ENCODE measurements at regions not wholly inside any gene's neighbourhood (a gene's known extent, or its start where the extent isn't known, plus 50 kb on each side); places are given as distances from the start of the nearest gene placed in this dataset.

- CTCF ChIA-PET (ENCODE audit: low intra/inter-chr PET ratio, low total read pairs): no interaction called here
Observed at GRCh38 chr11:104645261-104646222, 252.7 kb downstream of the CASP12 start.

GRCh38 chr11:104637662-104638170, 260.5 kb downstream of the CASP12 start:
- Histone ChIP-seq H3K27me3 (ENCODE audit: control insufficient read depth in 1 of 2, insufficient read depth in 2 of 2, low read length in 2 of 2) (no peaks in the 10 kb centered on the region), H3K9ac (ENCODE audit: insufficient read depth, low read depth, low read length) (no peak overlapping the region), H2AFZ (ENCODE audit: low read length) (no peak overlapping the region), H3K4me2 (ENCODE audit: low read depth, low read length) (no peak overlapping the region), H3K9me3 (ENCODE audit: low read length) (no peaks in the 10 kb centered on the region), H3K4me1 (ENCODE audit: insufficient read depth, low read length) (no peaks in the 10 kb centered on the region), H3K4me3 (replicated peaks in 1 of 3; ENCODE audit: insufficient read depth in 1 of 3, low read depth in 2 of 3, low read length in 3 of 3) (no peak overlapping the region), H3K27ac (ENCODE audit: extremely low read length, insufficient read depth, low read length) (no peak overlapping the region), H3K79me2 (ENCODE audit: insufficient read depth, low read length) (no peaks in the 10 kb centered on the region), H4K20me1 (ENCODE audit: insufficient read depth, low read length) (no peaks in the 10 kb centered on the region), H3K36me3 (replicated peaks in 1 of 2; ENCODE audit: control insufficient read depth in 1 of 2, insufficient read depth in 2 of 2, low read length in 2 of 2) (no peaks in the 10 kb centered on the region)
- WGBS (ENCODE audit: low lambda C conversion rate): 4% methylated on average over 2 of the region's 2 CpGs
- BruUV-seq (replicated peaks): no TSS peak
- DNase-seq (ENCODE audit: low spot score): no peak
- no peak for ATAC-seq
- in situ Hi-C loops (cut with HindIII; ENCODE audit: extremely low pct_ligation_motif_present, low pct_unique_long_range_greater_than_20kb) (no loop called here), intact Hi-C loops (cut with micrococcal nuclease; ENCODE audit: unreplicated experiment) (no loop called here)
- TF ChIP-seq TOPORS (CRISPR knock-in tag; IDR thresholded peaks at IDR 0.05) (no peak), KAT7 (CRISPR knock-in tag; IDR thresholded peaks at IDR 0.05; ENCODE audit: borderline replicate concordance) (no peak), GPBP1L1 (CRISPR knock-in tag; IDR thresholded peaks at IDR 0.05) (no peak), TSC22D2 (CRISPR knock-in tag; IDR thresholded peaks at IDR 0.05; ENCODE audit: borderline replicate concordance) (no peak), SIX4 (CRISPR knock-in tag; IDR thresholded peaks at IDR 0.05) (no peak), SIN3B (IDR thresholded peaks at IDR 0.05; ENCODE audit: low read length) (no peak), ATF7 (IDR thresholded peaks at IDR 0.05) (peak; percentile 83), ATF7 (CRISPR knock-in tag; IDR thresholded peaks at IDR 0.05) (no peak), KLF13 (CRISPR knock-in tag; IDR thresholded peaks at IDR 0.05) (no peak)
- POLR2A ChIA-PET: no interaction called here
- FAIRE-seq: no peak
- CTCF ChIA-PET (ENCODE audit: low intra/inter-chr PET ratio, low total read pairs): no interaction called here

More at GRCh38 chr11:104645261-104646222, 252.7 kb downstream of the CASP12 start:
- Histone ChIP-seq H3K4me3 (replicated peaks in 1 of 3; ENCODE audit: insufficient read depth in 1 of 3, low read depth in 2 of 3, low read length in 3 of 3) (no peak overlapping the region), H4K20me1 (ENCODE audit: insufficient read depth, low read length) (no peaks in the 10 kb centered on the region), H3K27ac (ENCODE audit: extremely low read length, insufficient read depth, low read length) (no peak overlapping the region), H3K27me3 (ENCODE audit: control insufficient read depth in 1 of 2, insufficient read depth in 2 of 2, low read length in 2 of 2) (no peaks in the 10 kb centered on the region), H3K4me1 (ENCODE audit: insufficient read depth, low read length) (no peaks in the 10 kb centered on the region), H2AFZ (ENCODE audit: low read length) (no peak overlapping the region), H3K9ac (ENCODE audit: insufficient read depth, low read depth, low read length) (no peak overlapping the region), H3K36me3 (replicated peaks in 1 of 2; ENCODE audit: control insufficient read depth in 1 of 2, insufficient read depth in 2 of 2, low read length in 2 of 2) (no peaks in the 10 kb centered on the region), H3K79me2 (ENCODE audit: insufficient read depth, low read length) (no peaks in the 10 kb centered on the region), H3K9me3 (ENCODE audit: low read length) (0 out of 2 replicates have a peak, but pooled peaks cover 4% of the 10 kb centered on the region), H3K4me2 (ENCODE audit: low read depth, low read length) (no peak overlapping the region)
- DNase-seq (ENCODE audit: low spot score) (no peak), FAIRE-seq (no peak), ATAC-seq (no peak)
- WGBS (ENCODE audit: low lambda C conversion rate): 0% methylated on average over 2 of the region's 2 CpGs
- intact Hi-C loops (cut with micrococcal nuclease; ENCODE audit: unreplicated experiment) (no loop called here), in situ Hi-C loops (cut with HindIII; ENCODE audit: extremely low pct_ligation_motif_present, low pct_unique_long_range_greater_than_20kb) (no loop called here)
- TF ChIP-seq ARID2 (CRISPR knock-in tag; IDR thresholded peaks at IDR 0.05; ENCODE audit: borderline replicate concordance) (no peak), CCAR2 (optimal IDR thresholded peaks at IDR 0.05; ENCODE audit: low read depth, low read length) (no peak), HIVEP1 (CRISPR knock-in tag; IDR thresholded peaks at IDR 0.05) (no peak), MAFK (conservative IDR thresholded peaks at IDR 0.05 in 1 of 2, IDR thresholded peaks at IDR 0.05 in 1 of 2; ENCODE audit: low read length in 2 of 2) (peak in 1 of 2 experiments; percentile 35; a peak in 2 of 4 replicates)
- POLR2A ChIA-PET: no interaction called here
- BruUV-seq (replicated peaks): no TSS peak
